ENCODE measurements at regions not wholly inside any gene's neighbourhood (a gene's known extent, or its start where the extent isn't known, plus 50 kb on each side); places are given as distances from the start of the nearest gene placed in this dataset.

- DNase-seq (ENCODE audit: low read depth) = no peak
These were observed 164.5 kb upstream of the CCL2 start for GRCh38 chr17:34090593-34090992.

- DNase-seq (ENCODE audit: low read depth) = no peak
These were observed 163.1 kb upstream of the CCL2 start for GRCh38 chr17:34091975-34092374.

- no peak for DNase-seq (ENCODE audit: low read depth)
These were observed 160.0 kb upstream of the CCL2 start for GRCh38 chr17:34095106-34095505.

GRCh38 chr17:34098699-34099098, 156.4 kb upstream of the CCL2 start:
- DNase-seq (ENCODE audit: low read depth) = no peak

- no peak for DNase-seq (ENCODE audit: low read depth)
These were observed 155.1 kb upstream of the CCL2 start for GRCh38 chr17:34099859-34100515.

GRCh38 chr17:34107019-34107418, 148.1 kb upstream of the CCL2 start:
- no peak for DNase-seq (ENCODE audit: low read depth)

- no peak for DNase-seq (ENCODE audit: low read depth)
These were observed 144.8 kb upstream of the CCL2 start for GRCh38 chr17:34110315-34110714.

- DNase-seq (ENCODE audit: low read depth) = no peak
These were observed 142.0 kb upstream of the CCL2 start for GRCh38 chr17:34113089-34113488.

- DNase-seq (ENCODE audit: low read depth) = no peak
These were observed 140.9 kb upstream of the CCL2 start for GRCh38 chr17:34114174-34114573.

- no peak for DNase-seq (ENCODE audit: low read depth)
These were observed 138.8 kb upstream of the CCL2 start for GRCh38 chr17:34116306-34116705.

- no peak for DNase-seq (ENCODE audit: low read depth)
These were observed 137.8 kb upstream of the CCL2 start for GRCh38 chr17:34117332-34117731.

- no peak for DNase-seq (ENCODE audit: low read depth)
These were observed 137.3 kb upstream of the CCL2 start for GRCh38 chr17:34117811-34118210.

GRCh38 chr17:34118564-34118963, 136.5 kb upstream of the CCL2 start:
- DNase-seq (ENCODE audit: low read depth) = no peak

- no peak for DNase-seq (ENCODE audit: low read depth)
These were observed 133.8 kb upstream of the CCL2 start for GRCh38 chr17:34121311-34121710.

GRCh38 chr17:34122515-34122914, 132.6 kb upstream of the CCL2 start:
- no peak for DNase-seq (ENCODE audit: low read depth)

GRCh38 chr17:34125010-34125409, 130.1 kb upstream of the CCL2 start:
- no peak for DNase-seq (ENCODE audit: low read depth)

GRCh38 chr17:34125921-34126320, 129.2 kb upstream of the CCL2 start:
- DNase-seq (ENCODE audit: low read depth) = no peak

GRCh38 chr17:34126496-34126895, 128.6 kb upstream of the CCL2 start:
- no peak for DNase-seq (ENCODE audit: low read depth)

GRCh38 chr17:34126965-34127364, 128.1 kb upstream of the CCL2 start:
- DNase-seq (ENCODE audit: low read depth) = no peak

GRCh38 chr17:34130544-34130943, 124.5 kb upstream of the CCL2 start:
- DNase-seq (ENCODE audit: low read depth) = no peak

- no peak for DNase-seq (ENCODE audit: low read depth)
These were observed 123.7 kb upstream of the CCL2 start for GRCh38 chr17:34131386-34131785.

- no peak for DNase-seq (ENCODE audit: low read depth)
These were observed 121.7 kb upstream of the CCL2 start for GRCh38 chr17:34133350-34133749.

- no peak for DNase-seq (ENCODE audit: low read depth)
These were observed 119.2 kb upstream of the CCL2 start for GRCh38 chr17:34135841-34136240.

GRCh38 chr17:34140006-34140405, 115.1 kb upstream of the CCL2 start:
- no peak for DNase-seq (ENCODE audit: low read depth)

GRCh38 chr17:34141590-34141989, 113.5 kb upstream of the CCL2 start:
- no peak for DNase-seq (ENCODE audit: low read depth)
